ENCODE measurements at regions not wholly inside any gene's neighbourhood (a gene's known extent, or its start where the extent isn't known, plus 50 kb on each side); places are given as distances from the start of the nearest gene placed in this dataset.

DNA sequence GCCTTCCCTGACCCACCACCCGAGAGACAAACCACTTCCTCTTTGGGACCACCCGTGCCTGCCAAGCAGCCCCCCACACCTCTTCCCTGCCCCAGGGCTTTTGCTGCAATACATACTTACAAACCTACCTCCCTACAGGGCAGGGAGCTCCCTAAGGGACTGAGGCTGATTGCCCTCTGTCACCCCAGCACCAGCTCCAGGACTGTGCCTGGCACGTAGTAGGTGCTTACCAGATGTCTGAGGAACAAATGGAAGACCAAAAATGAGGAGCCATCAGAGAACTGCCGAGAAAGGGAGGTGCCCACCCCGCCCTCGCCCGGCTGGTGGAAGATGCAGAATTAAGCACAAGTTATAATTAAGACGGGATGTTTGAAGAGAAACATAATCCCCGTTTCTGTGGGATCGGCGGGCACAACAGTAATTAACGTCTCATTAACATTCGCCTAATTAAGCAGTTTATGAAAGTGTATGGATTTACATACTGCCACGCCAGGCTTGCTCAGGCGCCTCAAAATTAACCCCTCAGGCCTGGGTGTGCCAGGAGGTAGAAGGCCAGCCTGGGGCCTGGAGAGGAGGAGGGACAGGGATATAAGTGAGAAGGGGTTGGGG, 130.1 kb upstream of the LINGO1 start:
- 63 to 76% (median 70%) methylated on average over 11 to 15 of the region's 15 CpGs for WGBS, 5 donors
- Histone ChIP-seq H3K4me3 (no peak overlapping the region), H3K36me3 (no peaks in the 10 kb centered on the region), H3K27me3 (peaks cover 0 to 49% (median 16%) of the 10 kb centered on the region in 3 donors), H3K4me1 (no peaks in the 10 kb centered on the region), H3K27ac (no peak overlapping the region), H3K9me3 (no peaks in the 10 kb centered on the region)
- DNase-seq = no peak
- intact Hi-C loops (cut with DNase I; ENCODE audit: low total_unique reads) = no loop called here
- TF ChIP-seq POLR2A (IDR thresholded peaks at IDR 0.05) (no peak), EP300 (IDR thresholded peaks at IDR 0.05) (no peak), POLR2AphosphoS5 (IDR thresholded peaks at IDR 0.05) (no peak)
- TF ChIP-seq, protein P1, sequence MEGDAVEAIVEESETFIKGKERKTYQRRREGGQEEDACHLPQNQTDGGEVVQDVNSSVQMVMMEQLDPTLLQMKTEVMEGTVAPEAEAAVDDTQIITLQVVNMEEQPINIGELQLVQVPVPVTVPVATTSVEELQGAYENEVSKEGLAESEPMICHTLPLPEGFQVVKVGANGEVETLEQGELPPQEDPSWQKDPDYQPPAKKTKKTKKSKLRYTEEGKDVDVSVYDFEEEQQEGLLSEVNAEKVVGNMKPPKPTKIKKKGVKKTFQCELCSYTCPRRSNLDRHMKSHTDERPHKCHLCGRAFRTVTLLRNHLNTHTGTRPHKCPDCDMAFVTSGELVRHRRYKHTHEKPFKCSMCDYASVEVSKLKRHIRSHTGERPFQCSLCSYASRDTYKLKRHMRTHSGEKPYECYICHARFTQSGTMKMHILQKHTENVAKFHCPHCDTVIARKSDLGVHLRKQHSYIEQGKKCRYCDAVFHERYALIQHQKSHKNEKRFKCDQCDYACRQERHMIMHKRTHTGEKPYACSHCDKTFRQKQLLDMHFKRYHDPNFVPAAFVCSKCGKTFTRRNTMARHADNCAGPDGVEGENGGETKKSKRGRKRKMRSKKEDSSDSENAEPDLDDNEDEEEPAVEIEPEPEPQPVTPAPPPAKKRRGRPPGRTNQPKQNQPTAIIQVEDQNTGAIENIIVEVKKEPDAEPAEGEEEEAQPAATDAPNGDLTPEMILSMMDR (IDR thresholded peaks at IDR 0.05) = no peak

DNA sequence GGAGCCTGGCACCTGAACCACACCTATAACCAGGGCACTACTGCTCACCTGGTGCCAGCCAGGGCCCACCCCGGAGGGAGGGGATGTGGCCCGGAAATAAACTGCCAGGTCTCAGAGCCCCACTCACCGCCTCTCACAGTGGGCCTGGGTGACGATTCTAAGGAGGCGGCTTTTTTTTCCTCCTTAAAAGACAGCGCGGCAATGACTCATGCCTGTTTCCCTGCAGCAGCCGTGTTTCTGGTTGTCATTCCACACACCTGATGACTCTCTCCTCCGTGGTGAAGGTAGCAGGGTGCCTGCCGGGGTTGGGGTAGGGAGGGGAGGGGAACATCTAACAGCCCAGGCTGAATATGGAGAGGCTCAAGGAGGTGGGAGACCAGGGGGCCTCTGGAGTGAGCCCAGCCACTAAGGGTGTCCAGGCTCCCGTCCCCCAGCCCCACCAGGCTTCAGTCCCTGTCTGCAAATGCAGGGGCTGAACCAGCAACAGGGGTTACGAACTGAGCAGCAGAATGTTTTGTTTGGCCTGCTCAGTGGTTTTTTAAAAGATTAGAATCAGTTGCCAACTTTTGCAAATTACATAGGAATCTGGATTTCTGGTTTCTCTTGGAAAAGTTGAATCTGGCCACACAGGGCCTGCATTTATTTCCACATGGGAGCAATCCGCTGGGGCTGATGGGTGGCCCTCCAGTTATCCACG, 127.3 kb upstream of the LINGO1 start:
- intact Hi-C loops (cut with DNase I; ENCODE audit: low total_unique reads) = no loop called here
- DNase-seq = no peak
- 34 to 59% (median 53%) methylated on average over 4 to 14 of the region's 14 CpGs for WGBS, 5 donors
- Histone ChIP-seq H3K9me3 (no peaks in the 10 kb centered on the region), H3K4me1 (no peaks in the 10 kb centered on the region), H3K27ac (no peak overlapping the region), H3K4me3 (no peak overlapping the region), H3K36me3 (no peaks in the 10 kb centered on the region), H3K27me3 (peaks cover 0 to 44% (median 12%) of the 10 kb centered on the region in 3 donors)
- TF ChIP-seq, protein P1 (IDR thresholded peaks at IDR 0.05) = no peak
- TF ChIP-seq POLR2AphosphoS5 (IDR thresholded peaks at IDR 0.05) = no peak
- no peak for TF ChIP-seq EP300 (IDR thresholded peaks at IDR 0.05)
- no peak for TF ChIP-seq POLR2A (IDR thresholded peaks at IDR 0.05)

DNA sequence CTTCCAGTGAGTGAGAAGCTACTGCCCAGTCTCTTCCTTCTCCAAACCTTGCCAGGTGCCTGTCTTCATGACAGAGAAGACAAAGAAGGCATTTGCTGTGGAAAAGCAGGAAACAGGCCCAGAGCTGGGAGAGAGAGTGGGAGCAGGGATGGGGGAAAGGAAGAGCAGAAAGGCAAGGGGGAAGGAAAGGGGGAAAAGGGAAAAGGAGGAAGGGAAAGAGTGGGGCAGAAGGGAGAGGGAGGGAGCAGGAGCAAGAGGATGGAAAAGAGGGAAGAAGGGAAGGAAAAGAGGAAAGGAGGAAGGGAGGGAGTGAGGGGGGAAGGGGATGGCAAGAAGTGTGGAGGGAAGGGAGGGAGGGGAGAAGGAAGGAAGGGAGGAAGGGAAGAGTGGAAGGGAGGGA, 121.2 kb upstream of the LINGO1 start:
- TF ChIP-seq, protein P1 (IDR thresholded peaks at IDR 0.05) = no peak
- TF ChIP-seq POLR2A (IDR thresholded peaks at IDR 0.05) = no peak
- no peak for TF ChIP-seq EP300 (IDR thresholded peaks at IDR 0.05)
- TF ChIP-seq POLR2AphosphoS5 (IDR thresholded peaks at IDR 0.05) = no peak
- no peak for DNase-seq
- H3K36me3 ChIP-seq = no peaks in the 10 kb centered on the region
- no peak overlapping the region for H3K4me3 ChIP-seq
- no peaks in the 10 kb centered on the region for H3K9me3 ChIP-seq
- peaks cover 0 to 33% (median 0%) of the 10 kb centered on the region in 3 donors for H3K27me3 ChIP-seq
- no peak overlapping the region for H3K27ac ChIP-seq
- H3K4me1 ChIP-seq = no peaks in the 10 kb centered on the region
- intact Hi-C loops (cut with DNase I; ENCODE audit: low total_unique reads) = no loop called here

DNA sequence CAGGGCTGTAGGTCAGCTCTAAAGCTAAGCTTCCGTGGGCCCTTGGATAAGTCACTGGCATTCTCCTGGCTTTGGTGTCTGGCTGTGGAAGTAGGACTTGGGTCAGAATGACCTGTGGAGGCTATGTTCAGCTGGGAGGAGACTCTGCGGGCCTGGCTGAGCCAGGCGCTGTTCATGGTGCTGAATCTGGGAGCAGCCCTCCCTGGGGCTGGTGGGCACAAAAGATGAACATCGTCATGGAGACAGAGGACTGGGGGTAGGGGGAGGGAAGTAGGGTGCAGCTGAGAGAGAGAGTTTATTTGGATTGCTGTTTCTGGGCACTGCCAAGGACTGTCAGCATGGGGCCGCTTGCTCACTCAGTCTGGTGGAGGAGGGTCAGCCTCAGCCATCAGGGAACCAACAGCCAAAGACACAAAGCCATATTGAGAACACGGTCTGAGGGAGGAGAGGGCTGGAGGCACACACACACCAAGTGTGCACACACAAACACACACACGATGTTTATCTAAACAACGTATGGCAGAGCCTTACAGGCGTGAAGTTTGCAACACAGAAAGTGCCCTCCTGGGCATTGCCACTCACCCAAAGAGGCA, 120.7 kb upstream of the LINGO1 start:
- WGBS, 5 donors = 40 to 44% (median 42%) methylated on average over 8 to 9 of the region's 9 CpGs
- DNase-seq = peak in 1 of 2 donors; percentile 75
- H3K36me3 ChIP-seq = no peaks in the 10 kb centered on the region
- no peak overlapping the region for H3K27ac ChIP-seq
- no peak overlapping the region for H3K4me3 ChIP-seq
- H3K9me3 ChIP-seq = no peaks in the 10 kb centered on the region
- H3K27me3 ChIP-seq = peaks cover 0 to 35% (median under 1%) of the 10 kb centered on the region in 3 donors
- TF ChIP-seq POLR2A (IDR thresholded peaks at IDR 0.05) (no peak), EP300 (IDR thresholded peaks at IDR 0.05) (no peak)
- intact Hi-C loops (cut with DNase I; ENCODE audit: low total_unique reads) = no loop called here
- H3K4me1 ChIP-seq = no peaks in the 10 kb centered on the region
